OCI-LY3 (cell line): ENCODE measurements at regions not wholly inside any gene's neighbourhood (a gene's known extent, or its start where the extent isn't known, plus 50 kb on each side); places are given as distances from the start of the nearest gene placed in this dataset.

Source experiments
- H2AFZ ChIP-seq: fragments of 200-600, 300-600 bp; shearing (Covaris generic); 2 replicates; pipeline ENCODE4 v1.6.0; 2014; ENCODE audit warnings: antibody characterized with exemption, low read depth, low read length
- H3K27ac ChIP-seq: fragments of 200-600, 300-600 bp; sonication (generic); 2 replicates; pipeline ENCODE4 v1.5.1; 2014; ENCODE audit warnings: mild to moderate bottlenecking, low read length, moderate library complexity, mixed read lengths
- H3K27me3 ChIP-seq: fragments of 200-600, 300-600 bp; sonication (generic); 2 replicates; pipeline ENCODE4 v1.6.1; 2014; ENCODE audit warnings: low read depth, low read length, mixed read lengths
- H3K36me3 ChIP-seq: fragments of 200-600, 300-600 bp; sonication (generic); replicated peaks from 2 replicates; pipeline ENCODE3; 2014; ENCODE audit warnings: low read depth, low read length, mixed read lengths
- H3K4me1 ChIP-seq: fragments of 300-600, 200-600 bp; sonication (generic); 2 replicates; pipeline ENCODE4 v1.6.1; 2014; ENCODE audit warnings: low read length, mixed read lengths
- H3K4me2 ChIP-seq: fragments of 200-600, 300-600 bp; sonication (generic); 2 replicates; pipeline ENCODE4 v1.6.1; 2014; ENCODE audit warnings: low read length, mixed read lengths
- H3K4me3 ChIP-seq: fragments of 300-600, 200-600 bp; sonication (generic); 2 replicates; pipeline ENCODE4 v1.5.1; 2014; ENCODE audit warnings: antibody characterized with exemption, mild to moderate bottlenecking, low read length, moderate library complexity
- H3K79me2 ChIP-seq: fragments of 300-600, 200-600 bp; shearing (Covaris generic); 2 replicates; pipeline ENCODE4 v1.6.1; 2014; ENCODE audit warnings: mild to moderate bottlenecking, low read length, mixed read lengths
- H3K9ac ChIP-seq: fragments of 300-600, 200-600 bp; shearing (Covaris generic); 2 replicates; pipeline ENCODE4 v1.6.0; 2014; ENCODE audit warnings: mild to moderate bottlenecking, low read length, moderate library complexity
- H3K9me3 ChIP-seq: fragments of 200-600, 300-600 bp; shearing (Covaris generic); 2 replicates; pipeline ENCODE4 v1.6.1; 2014; ENCODE audit warnings: low read length, mixed read lengths; ENCODE audit not compliant: insufficient read depth
- H4K20me1 ChIP-seq: fragments of 200-600, 300-600 bp; sonication (generic); 2 replicates; pipeline ENCODE4 v1.6.1; 2016; ENCODE audit warnings: low read length, mixed read lengths; ENCODE audit not compliant: insufficient read depth
- EZH2phosphoT487 ChIP-seq: fragments of 200-600 bp; shearing (Covaris generic); IDR thresholded peaks from 2 replicates; pipeline ENCODE4 v1.6.1; 2018; ENCODE audit warnings: antibody characterized with exemption, mixed run types, low read depth
- TF ChIP-seq, protein P1 (sequence below): fragments of 200-600, 300-600 bp; sonication (generic); IDR thresholded peaks from 2 replicates; pipeline ENCODE4 v1.5.1; 2014; ENCODE audit warnings: antibody characterized with exemption, low read length, low read depth

DNA sequence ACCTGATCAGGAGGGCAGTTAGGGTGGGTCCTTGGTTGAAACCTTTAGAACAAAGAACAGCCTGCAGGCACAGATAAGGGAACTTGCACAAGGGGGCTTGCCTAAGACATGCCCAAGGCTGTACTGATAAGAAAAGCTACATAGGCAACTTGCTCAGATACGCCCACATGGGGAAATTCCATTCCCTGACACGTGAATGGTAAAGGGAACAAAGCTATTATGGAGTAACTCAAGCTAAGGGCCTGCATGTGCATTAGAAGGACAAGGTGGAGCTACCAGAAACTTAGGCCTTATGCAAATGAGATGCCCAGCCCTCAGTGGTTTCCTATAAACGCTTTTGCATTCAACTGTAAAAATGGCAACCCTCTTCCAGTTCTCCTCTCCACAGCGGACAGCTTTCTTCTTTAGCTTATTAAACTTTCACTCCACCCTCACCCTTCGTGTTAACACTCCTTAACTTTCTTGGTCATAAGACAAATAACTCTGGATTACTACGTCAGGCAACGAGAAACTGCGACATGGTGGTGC is 1192.1 kb upstream of the CELF2 start:
- Histone ChIP-seq H3K79me2 (no peaks in the 10 kb centered on the region), H3K9ac (no peak overlapping the region), H3K4me1 (no peaks in the 10 kb centered on the region), H3K36me3 (no peaks in the 10 kb centered on the region), H3K27me3 (no peaks in the 10 kb centered on the region), H3K27ac (no peak overlapping the region), H3K9me3 (no peaks in the 10 kb centered on the region), H3K4me2 (no peak overlapping the region), H3K4me3 (no peak overlapping the region), H4K20me1 (no peaks in the 10 kb centered on the region), H2AFZ (no peak overlapping the region)
- TF ChIP-seq, protein P1, sequence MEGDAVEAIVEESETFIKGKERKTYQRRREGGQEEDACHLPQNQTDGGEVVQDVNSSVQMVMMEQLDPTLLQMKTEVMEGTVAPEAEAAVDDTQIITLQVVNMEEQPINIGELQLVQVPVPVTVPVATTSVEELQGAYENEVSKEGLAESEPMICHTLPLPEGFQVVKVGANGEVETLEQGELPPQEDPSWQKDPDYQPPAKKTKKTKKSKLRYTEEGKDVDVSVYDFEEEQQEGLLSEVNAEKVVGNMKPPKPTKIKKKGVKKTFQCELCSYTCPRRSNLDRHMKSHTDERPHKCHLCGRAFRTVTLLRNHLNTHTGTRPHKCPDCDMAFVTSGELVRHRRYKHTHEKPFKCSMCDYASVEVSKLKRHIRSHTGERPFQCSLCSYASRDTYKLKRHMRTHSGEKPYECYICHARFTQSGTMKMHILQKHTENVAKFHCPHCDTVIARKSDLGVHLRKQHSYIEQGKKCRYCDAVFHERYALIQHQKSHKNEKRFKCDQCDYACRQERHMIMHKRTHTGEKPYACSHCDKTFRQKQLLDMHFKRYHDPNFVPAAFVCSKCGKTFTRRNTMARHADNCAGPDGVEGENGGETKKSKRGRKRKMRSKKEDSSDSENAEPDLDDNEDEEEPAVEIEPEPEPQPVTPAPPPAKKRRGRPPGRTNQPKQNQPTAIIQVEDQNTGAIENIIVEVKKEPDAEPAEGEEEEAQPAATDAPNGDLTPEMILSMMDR = no peak
- TF ChIP-seq EZH2phosphoT487 = no peak

DNA sequence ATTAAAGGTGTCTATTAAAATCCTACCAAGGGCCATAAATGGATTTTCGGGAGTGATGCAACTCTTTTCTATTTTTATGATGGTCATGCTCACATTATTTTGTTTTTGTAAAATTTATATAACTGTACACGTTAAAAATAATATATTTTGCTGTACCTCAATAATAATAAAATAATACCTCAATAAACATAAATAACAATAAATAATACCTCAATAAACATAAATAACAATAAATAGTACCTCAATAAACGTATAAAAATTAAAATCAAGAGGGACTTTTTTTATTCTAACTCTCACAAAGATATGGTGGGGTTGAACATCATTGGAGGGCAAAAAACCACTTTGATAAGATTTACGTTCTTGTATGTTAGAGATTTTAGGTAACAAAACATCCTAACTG is 1189.6 kb upstream of the CELF2 start:
- TF ChIP-seq, protein P1 = no peak
- no peak for TF ChIP-seq EZH2phosphoT487
- H3K9me3 ChIP-seq = no peaks in the 10 kb centered on the region
- no peaks in the 10 kb centered on the region for H3K36me3 ChIP-seq

DNA sequence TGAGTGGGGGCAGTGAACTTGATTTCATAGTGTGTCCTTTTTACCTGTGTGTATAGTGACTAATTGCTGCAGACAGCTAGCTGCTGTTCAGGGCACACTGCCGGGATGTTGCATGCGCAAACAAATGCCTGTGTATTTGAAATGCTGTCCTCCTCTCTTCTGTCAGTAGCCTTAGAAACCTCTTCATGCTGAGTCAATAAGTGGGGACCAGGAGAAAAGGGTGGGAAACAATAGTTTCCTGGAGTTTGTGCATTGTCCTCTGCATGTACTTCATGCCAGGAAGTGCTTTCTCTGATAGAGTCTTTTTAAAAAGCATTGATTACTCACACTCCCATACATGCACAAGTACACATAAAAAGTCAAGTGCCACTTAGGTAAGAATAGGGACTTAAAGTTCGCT is 1183.7 kb upstream of the CELF2 start:
- H3K4me3 ChIP-seq = no peak overlapping the region
- H4K20me1 ChIP-seq = no peaks in the 10 kb centered on the region
- H3K4me2 ChIP-seq = no peak overlapping the region

More for the DNA sequence above, 1189.6 kb upstream of the CELF2 start:
- Histone ChIP-seq H2AFZ (no peak overlapping the region), H3K79me2 (no peaks in the 10 kb centered on the region), H4K20me1 (no peaks in the 10 kb centered on the region), H3K27me3 (no peaks in the 10 kb centered on the region), H3K4me3 (no peak overlapping the region), H3K4me1 (no peaks in the 10 kb centered on the region), H3K27ac (no peak overlapping the region), H3K4me2 (no peak overlapping the region), H3K9ac (no peak overlapping the region)

DNA sequence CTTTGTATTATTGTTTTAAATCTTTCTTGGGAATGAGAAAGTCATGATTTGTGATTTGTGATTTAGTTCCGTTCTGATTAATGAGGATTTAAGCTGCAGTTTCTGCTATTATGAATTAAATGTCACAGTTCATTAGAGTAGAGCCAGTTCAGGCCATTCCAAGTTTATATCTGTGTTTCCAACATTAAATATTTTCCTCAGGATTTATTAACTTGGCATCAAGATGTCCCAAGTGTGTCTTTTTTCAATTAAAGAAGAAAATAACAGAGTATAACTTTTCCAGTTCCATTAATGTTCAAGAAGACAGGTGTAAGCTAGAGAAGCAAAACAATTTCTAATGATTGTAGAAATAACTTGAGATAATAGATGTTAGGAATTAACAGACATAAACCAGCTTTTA is 1183.2 kb upstream of the CELF2 start:
- no peaks in the 10 kb centered on the region for H3K9me3 ChIP-seq
- no peak for TF ChIP-seq EZH2phosphoT487
- TF ChIP-seq, protein P1 = no peak
- H3K4me1 ChIP-seq = no peaks in the 10 kb centered on the region
- H3K79me2 ChIP-seq = no peaks in the 10 kb centered on the region
- H3K4me3 ChIP-seq = no peak overlapping the region
- no peak overlapping the region for H3K9ac ChIP-seq
- H3K27me3 ChIP-seq = no peaks in the 10 kb centered on the region
- no peak overlapping the region for H2AFZ ChIP-seq
- no peak overlapping the region for H3K4me2 ChIP-seq
- no peak overlapping the region for H3K27ac ChIP-seq
- no peaks in the 10 kb centered on the region for H3K36me3 ChIP-seq
- no peaks in the 10 kb centered on the region for H4K20me1 ChIP-seq

More for the DNA sequence above, 1183.7 kb upstream of the CELF2 start:
- no peaks in the 10 kb centered on the region for H3K36me3 ChIP-seq
- H3K4me1 ChIP-seq = no peaks in the 10 kb centered on the region
- no peaks in the 10 kb centered on the region for H3K9me3 ChIP-seq
- H2AFZ ChIP-seq = no peak overlapping the region
- no peak for TF ChIP-seq EZH2phosphoT487
- TF ChIP-seq, protein P1 = no peak
- H3K27ac ChIP-seq = no peak overlapping the region
- no peaks in the 10 kb centered on the region for H3K79me2 ChIP-seq
- H3K27me3 ChIP-seq = no peaks in the 10 kb centered on the region
- no peak overlapping the region for H3K9ac ChIP-seq
